ENCODE measurements at regions not wholly inside any gene's neighbourhood (a gene's known extent, or its start where the extent isn't known, plus 50 kb on each side); places are given as distances from the start of the nearest gene placed in this dataset.
"Not testable (repeated sequence)": the region's sequence is repeated elsewhere in the genome, so short reads cannot be mapped to it uniquely, and the experiment has no call there.

DNA sequence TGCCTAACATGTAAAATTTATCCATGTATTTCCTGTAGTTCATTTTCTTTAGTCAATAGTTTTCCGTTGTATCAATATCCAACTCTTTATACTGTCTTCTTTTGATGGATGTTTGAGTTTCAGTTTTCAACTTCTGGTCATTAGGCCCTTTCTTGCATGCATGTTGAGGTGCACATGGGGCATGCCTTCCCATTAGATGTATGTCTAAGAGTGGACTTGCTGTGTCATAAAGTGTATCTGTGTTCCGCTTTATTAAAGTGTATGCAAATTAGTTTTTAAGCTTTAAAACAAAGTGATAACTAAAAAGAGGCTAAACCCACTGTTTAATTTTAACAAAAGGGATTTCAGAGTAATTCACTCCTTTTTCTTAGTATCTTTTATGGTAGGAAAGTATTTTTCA is 441.1 kb downstream of the PCNX1 start:
- TF ChIP-seq, protein P1, sequence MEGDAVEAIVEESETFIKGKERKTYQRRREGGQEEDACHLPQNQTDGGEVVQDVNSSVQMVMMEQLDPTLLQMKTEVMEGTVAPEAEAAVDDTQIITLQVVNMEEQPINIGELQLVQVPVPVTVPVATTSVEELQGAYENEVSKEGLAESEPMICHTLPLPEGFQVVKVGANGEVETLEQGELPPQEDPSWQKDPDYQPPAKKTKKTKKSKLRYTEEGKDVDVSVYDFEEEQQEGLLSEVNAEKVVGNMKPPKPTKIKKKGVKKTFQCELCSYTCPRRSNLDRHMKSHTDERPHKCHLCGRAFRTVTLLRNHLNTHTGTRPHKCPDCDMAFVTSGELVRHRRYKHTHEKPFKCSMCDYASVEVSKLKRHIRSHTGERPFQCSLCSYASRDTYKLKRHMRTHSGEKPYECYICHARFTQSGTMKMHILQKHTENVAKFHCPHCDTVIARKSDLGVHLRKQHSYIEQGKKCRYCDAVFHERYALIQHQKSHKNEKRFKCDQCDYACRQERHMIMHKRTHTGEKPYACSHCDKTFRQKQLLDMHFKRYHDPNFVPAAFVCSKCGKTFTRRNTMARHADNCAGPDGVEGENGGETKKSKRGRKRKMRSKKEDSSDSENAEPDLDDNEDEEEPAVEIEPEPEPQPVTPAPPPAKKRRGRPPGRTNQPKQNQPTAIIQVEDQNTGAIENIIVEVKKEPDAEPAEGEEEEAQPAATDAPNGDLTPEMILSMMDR (IDR thresholded peaks at IDR 0.05), result no peak
- no peak for DNase-seq (ENCODE audit: low spot score)
- Histone ChIP-seq H3K27ac (no peak overlapping the region), H3K4me3 (no peak overlapping the region)

DNA sequence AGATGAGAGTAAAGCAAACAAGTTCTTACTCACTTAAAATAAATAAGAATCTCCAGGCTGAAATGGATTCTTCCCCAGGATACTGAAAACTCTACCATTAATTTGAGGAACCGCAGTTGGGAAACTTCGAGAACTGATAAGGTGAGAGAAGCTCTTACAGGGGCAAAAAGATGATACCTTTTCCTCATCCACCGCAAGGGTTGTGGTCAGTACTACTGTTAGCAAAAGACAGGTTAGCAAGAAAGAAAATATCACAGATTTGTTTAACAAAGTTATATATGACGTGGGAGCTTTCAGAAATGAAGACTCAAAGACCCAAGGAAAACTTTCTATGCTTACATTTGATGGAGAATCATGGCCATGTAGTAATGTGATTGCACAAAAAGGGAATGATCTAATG is 441.6 kb downstream of the PCNX1 start:
- DNase-seq (ENCODE audit: low spot score), result no peak
- Histone ChIP-seq H3K27ac (no peak overlapping the region), H3K4me3 (no peak overlapping the region)
- TF ChIP-seq, protein P1 (IDR thresholded peaks at IDR 0.05), result no peak

DNA sequence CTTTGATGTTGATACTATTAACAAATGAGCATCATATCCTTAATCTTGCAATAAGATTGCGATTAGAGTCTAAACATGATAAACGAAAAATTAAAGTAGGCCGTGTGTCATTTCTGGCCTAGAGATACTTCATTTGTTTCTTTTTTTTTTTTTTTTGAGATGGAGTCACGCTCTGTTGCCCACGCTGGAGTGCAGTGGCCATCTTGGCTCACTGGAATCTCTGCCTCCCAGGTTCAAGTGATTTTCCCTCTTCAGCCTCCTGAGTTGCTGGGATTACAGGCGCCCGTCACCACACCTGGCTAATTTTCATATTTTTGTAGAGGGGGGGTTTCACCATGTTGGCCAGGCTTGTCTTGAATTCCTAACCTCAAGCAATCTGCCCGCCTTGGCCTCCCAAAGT is 446.9 kb downstream of the PCNX1 start:
- Histone ChIP-seq H3K4me3 (no peak overlapping the region), H3K27ac (no peak overlapping the region)
- DNase-seq (ENCODE audit: low spot score), result no peak
- TF ChIP-seq, protein P1 (IDR thresholded peaks at IDR 0.05), result no peak

DNA sequence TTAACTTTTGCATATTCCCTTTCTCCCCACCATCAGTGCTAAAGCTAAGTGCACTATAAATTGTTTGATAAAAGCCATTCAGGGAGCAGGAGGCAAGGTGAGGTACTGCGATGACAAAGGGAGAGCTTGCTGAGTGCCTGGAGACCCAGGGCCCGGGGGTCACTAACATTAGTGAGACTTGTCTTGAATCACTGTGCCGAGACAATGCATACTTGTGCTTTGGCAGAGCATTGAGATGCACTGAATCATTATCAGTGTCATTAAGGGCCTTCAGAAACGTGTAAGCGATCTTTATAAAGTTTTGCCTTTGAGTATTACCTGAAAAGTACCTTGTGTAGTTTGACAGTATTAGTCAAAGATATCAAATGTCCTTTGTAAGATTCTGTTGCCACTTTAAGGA is 447.5 kb downstream of the PCNX1 start:
- no peak for DNase-seq (ENCODE audit: low spot score)
- TF ChIP-seq, protein P1 (IDR thresholded peaks at IDR 0.05), result no peak
- H3K4me3 ChIP-seq, result no peak overlapping the region
- peak overlapping the region in 1 of 2 donors; percentile 63 for H3K27ac ChIP-seq

DNA sequence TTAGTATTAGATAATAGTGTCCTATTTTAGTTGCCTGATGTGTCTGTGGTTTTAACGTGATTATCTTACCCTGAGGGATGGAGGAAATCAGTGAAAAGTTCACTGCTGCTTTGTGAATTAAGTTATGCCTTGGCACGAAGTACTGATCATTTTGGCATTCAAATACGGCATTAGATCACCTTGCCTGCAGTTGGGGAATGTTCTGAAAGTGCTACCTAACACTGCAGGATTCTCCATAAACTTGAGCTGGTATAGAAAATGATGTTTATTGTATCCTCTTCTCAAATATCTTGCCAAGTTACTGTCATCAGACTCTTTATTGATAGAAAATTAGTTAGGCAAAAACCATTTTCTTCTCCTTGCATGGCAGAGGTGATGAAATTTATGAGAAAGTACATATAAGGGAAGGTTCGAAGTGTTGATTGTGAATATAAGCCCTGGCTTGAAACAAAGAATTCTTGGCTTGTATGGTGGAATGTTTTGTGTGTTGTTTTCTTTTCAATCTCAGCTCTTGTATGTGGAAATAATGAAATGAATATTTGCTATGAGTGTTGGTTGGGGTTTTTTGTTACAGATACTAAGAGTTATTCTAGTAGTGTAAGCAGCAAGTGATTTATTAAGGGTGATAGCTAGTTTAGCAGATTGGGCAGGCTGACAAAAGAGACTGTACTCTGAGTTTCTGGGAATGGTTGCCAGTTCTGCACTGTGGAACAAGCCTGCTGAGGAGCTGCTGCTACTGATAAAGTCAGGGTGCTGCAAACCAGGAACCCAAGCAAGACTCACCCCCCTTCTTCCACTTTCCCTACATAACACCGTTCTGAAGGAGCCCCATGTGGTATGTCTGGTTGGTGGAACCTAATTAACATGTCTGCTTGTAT is 448.3 kb downstream of the PCNX1 start:
- TF ChIP-seq, protein P1 (IDR thresholded peaks at IDR 0.05), result no peak
- no peak for DNase-seq (ENCODE audit: low spot score)
- Histone ChIP-seq H3K27ac (peak overlapping the region; percentile 25 to 63), H3K4me3 (peak overlapping the region; percentile 11)

DNA sequence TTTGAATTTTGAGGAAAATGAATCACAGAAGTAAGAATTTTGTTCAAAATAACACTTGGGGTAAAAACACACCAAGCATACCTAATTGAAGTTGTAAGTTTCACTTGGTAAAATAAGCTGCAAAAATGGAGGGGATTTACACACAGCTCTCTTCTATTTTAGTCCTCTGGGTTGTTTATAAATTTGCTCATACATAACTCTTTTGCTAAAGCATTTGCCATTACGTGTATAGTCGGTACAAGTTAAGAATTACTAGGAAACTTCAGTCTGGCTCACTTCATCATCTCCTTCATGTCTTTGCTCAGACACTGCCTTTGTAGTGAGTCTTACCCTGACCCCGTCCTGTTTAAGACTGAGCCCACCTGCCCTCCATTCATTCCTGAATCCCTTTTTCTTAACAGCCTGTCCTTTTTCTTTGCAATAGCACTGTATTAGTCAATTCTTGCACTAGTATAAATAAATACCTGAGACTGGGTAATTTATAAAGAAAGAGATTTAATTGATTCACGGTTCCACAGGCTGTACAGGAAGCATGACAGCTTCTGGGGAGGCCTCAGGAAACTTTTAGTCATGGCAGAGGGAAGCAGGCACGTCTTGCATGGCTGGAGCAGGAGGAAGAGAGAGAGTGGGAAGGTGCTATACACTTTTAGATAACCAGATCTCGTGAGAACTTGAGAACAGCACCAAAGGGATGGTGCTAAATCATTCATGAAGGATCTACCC is 451.1 kb downstream of the PCNX1 start:
- TF ChIP-seq, protein P1 (IDR thresholded peaks at IDR 0.05), result no peak
- DNase-seq (ENCODE audit: low spot score), result no peak
- no peak overlapping the region for H3K4me3 ChIP-seq
- peak overlapping the region in 1 of 2 donors; percentile 50 for H3K27ac ChIP-seq

DNA sequence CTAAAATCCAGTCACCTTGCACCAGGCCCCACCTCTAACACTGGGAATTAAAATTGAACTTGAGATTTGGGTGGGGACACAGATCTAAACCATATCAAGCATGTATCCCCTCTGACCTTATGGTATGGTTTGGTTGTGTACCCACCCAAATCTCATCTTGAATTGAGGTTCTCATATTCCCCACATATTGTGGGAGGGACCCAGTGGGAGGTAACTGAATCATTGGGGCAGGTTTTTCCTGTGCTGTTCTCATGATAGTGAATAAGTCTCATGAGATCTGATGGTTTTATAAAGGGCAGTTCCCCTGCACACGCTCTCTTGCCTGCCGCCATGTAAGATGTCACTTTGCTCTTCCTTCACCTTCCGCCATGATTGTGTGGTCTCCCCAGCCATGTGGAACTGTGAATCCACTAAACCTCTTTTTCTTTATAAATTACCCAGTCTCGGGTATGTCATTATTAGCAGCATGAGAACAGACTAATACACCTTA is 451.7 kb downstream of the PCNX1 start:
- peak overlapping the region in 1 of 2 donors; percentile 50 for H3K27ac ChIP-seq
- DNase-seq (ENCODE audit: low spot score), result not testable (repeated sequence)

More for the DNA sequence above, 451.7 kb downstream of the PCNX1 start:
- not testable (repeated sequence) for H3K4me3 ChIP-seq
